Caco-2 (cell line): ENCODE measurements at regions not wholly inside any gene's neighbourhood (a gene's known extent, or its start where the extent isn't known, plus 50 kb on each side); places are given as distances from the start of the nearest gene placed in this dataset.
A peak's percentile ranks its signal among the peaks of the same experiment; 100 is the strongest.

ENCODE experiments used
- BruUV-seq: library from RNA; stranded (reverse); fragments of 400-500 nt; replicated peaks from 2 replicates; lab custom pipeline; 2021; lab: Mats Ljungman, UMichigan
- CTCF ChIA-PET: fragments of 300-600 bp; sonication (Branson Sonifier 250); formaldehyde crosslinking; loops from one replicate; lab custom pipeline; 2022; ENCODE audit warnings: antibody characterized with exemption; lab: Charles Lee
- POLR2A ChIA-PET: fragments of 300-600 bp; sonication (Branson Sonifier 250); formaldehyde crosslinking; loops from one replicate; lab custom pipeline; 2022; ENCODE audit warnings: antibody characterized with exemption; lab: Charles Lee
- DNase-seq, 2 experiments: peaks; one replicate each; pipeline versions ENCODE4 v3.0.0 to v3.0.0-alpha.2; 2020 to 2022
- H3K27me3 ChIP-seq: replicated peaks from 2 replicates; pipeline ENCODE4 v1.6.0; 2011; ENCODE audit warnings: low read length; ENCODE audit not compliant: control insufficient read depth, insufficient read depth
- H3K36me3 ChIP-seq: 2 replicates; pipeline ENCODE4 v1.5.1; 2011; ENCODE audit warnings: low read length; ENCODE audit not compliant: control insufficient read depth, insufficient read depth
- H3K4me1 ChIP-seq: fragments of 250-450 bp; sonication (Bioruptor Pico); 2 replicates; pipeline ENCODE4 v1.5.1; 2020; ENCODE audit warnings: mild to moderate bottlenecking
- H3K4me3 ChIP-seq: 2 replicates; pipeline ENCODE4 v1.5.1; 2011; ENCODE audit warnings: low read depth, mild to moderate bottlenecking, control low read depth, low read length
- H3K9me3 ChIP-seq: fragments of 250-450 bp; sonication (Bioruptor Pico); 2 replicates; pipeline ENCODE4 v1.5.1; 2020; ENCODE audit warnings: mild to moderate bottlenecking, moderate library complexity
- H3K27ac Mint-ChIP-seq: one replicate; pipeline ENCODE4 v1.8.0; 2022; ENCODE audit warnings: mixed read lengths; ENCODE audit not compliant: unreplicated experiment
- H3K27me3 Mint-ChIP-seq: one replicate; pipeline ENCODE4 v1.8.0; 2022; ENCODE audit warnings: mixed read lengths; ENCODE audit not compliant: insufficient read depth, unreplicated experiment
- H3K36me3 Mint-ChIP-seq: one replicate; pipeline ENCODE4 v1.8.0; 2022; ENCODE audit warnings: mild to moderate bottlenecking, mixed read lengths; ENCODE audit not compliant: insufficient read depth, unreplicated experiment
- H3K4me1 Mint-ChIP-seq: one replicate; pipeline ENCODE4 v1.8.0; 2022; ENCODE audit warnings: low read depth, mixed read lengths; ENCODE audit not compliant: unreplicated experiment
- H3K4me3 Mint-ChIP-seq: one replicate; pipeline ENCODE4 v1.8.0; 2022; ENCODE audit warnings: mild to moderate bottlenecking, moderate library complexity, mixed read lengths; ENCODE audit not compliant: unreplicated experiment
- H3K9me3 Mint-ChIP-seq: one replicate; pipeline ENCODE4 v1.8.0; 2022; ENCODE audit warnings: mixed read lengths; ENCODE audit not compliant: unreplicated experiment
- CTCF ChIP-seq, 2 experiments: fragments of 200-600 bp in 1 of 2; IDR thresholded peaks; 1 replicate in 1 of 2; 2 replicates in 1 of 2; pipeline versions ENCODE4 v1.5.1 to v1.8.0; 2011 to 2022; ENCODE audit warnings: antibody characterized with exemption in 1 of 2, control low read depth in 1 of 2, inconsistent platforms in 1 of 2, low read depth in 1 of 2, low read length in 1 of 2, mild to moderate bottlenecking in 1 of 2, moderate library complexity in 1 of 2; ENCODE audit not compliant: insufficient read depth in 1 of 2, severe bottlenecking in 1 of 2, unreplicated experiment in 1 of 2
- intact Hi-C: fragments of 100-400 bp; cut with micrococcal nuclease; formaldehyde crosslinking; loops from one replicate; pipeline ENCODE4 v1.10.0; 2022; ENCODE audit not compliant: unreplicated experiment

DNA sequence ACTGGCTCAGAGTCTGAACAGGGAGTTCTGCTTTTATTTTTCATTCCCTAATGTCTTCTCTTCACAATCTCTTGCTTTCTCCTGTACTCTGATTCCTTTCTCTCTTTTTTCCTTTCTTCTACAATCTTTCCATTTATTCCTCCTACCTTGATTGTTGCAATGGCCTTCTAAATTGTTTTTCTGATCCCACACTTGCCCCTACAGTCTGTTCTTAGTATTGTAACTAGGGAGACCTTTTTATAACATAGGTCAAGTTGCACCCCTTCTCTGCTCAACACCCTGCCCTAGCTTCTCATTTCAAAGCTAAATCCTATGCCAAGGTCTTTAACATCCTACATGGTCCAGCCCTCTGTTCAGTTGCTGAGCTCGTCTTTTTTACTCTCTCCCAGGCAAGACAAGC, 277.9 kb downstream of the GBA3 start:
- Histone ChIP-seq H3K4me1 (peaks cover 20% of the 10 kb centered on the region), H3K4me3 (no peak overlapping the region), H3K9me3 (peaks cover 9% of the 10 kb centered on the region; the same call in 1 of the 2 replicates), H3K36me3 (no peaks in the 10 kb centered on the region), H3K27me3 (no peaks in the 10 kb centered on the region)
- peaks cover 15% of the 10 kb centered on the region for H3K9me3 Mint-ChIP-seq
- no peak for TF ChIP-seq CTCF (IDR thresholded peaks at IDR 0.05; ENCODE audit: insufficient read depth in 1 of 2, low read depth in 1 of 2, low read length in 1 of 2, severe bottlenecking in 1 of 2, unreplicated experiment in 1 of 2)
- no peak overlapping the region for H3K4me3 Mint-ChIP-seq
- BruUV-seq = no TSS peak
- H3K27ac Mint-ChIP-seq = no peak overlapping the region
- H3K36me3 Mint-ChIP-seq = no peaks in the 10 kb centered on the region
- no peaks in the 10 kb centered on the region for H3K27me3 Mint-ChIP-seq
- CTCF ChIA-PET = no interaction called here
- POLR2A ChIA-PET = no interaction called here
- intact Hi-C loops = no loop called here
- peaks cover 15% of the 10 kb centered on the region for H3K4me1 Mint-ChIP-seq
- no peak for DNase-seq

GRCh38 chr4:22969287-22969896, 276.7 kb downstream of the GBA3 start:
- Mint-ChIP-seq H3K4me1 (peaks cover 15% of the 10 kb centered on the region), H3K9me3 (peaks cover 13% of the 10 kb centered on the region), H3K36me3 (no peaks in the 10 kb centered on the region), H3K4me3 (no peak overlapping the region), H3K27ac (no peak overlapping the region), H3K27me3 (no peaks in the 10 kb centered on the region)
- Histone ChIP-seq H3K27me3 (no peaks in the 10 kb centered on the region), H3K4me1 (peaks cover 20% of the 10 kb centered on the region), H3K9me3 (peaks cover 9% of the 10 kb centered on the region; the same call in 1 of the 2 replicates), H3K36me3 (no peaks in the 10 kb centered on the region), H3K4me3 (no peak overlapping the region)
- peak in 1 of 2 experiments; percentile 28 for DNase-seq
- POLR2A ChIA-PET = no interaction called here
- CTCF ChIA-PET = interaction anchor here (1.2 kb wide), 1 partner anchor 13 kb away, joined by 3 read pairs; no protein-coding TSS in a partner anchor
- TF ChIP-seq CTCF (IDR thresholded peaks at IDR 0.05; ENCODE audit: insufficient read depth in 1 of 2, low read depth in 1 of 2, low read length in 1 of 2, severe bottlenecking in 1 of 2, unreplicated experiment in 1 of 2) = no peak
- BruUV-seq = no TSS peak
- intact Hi-C loops = no loop called here

DNA sequence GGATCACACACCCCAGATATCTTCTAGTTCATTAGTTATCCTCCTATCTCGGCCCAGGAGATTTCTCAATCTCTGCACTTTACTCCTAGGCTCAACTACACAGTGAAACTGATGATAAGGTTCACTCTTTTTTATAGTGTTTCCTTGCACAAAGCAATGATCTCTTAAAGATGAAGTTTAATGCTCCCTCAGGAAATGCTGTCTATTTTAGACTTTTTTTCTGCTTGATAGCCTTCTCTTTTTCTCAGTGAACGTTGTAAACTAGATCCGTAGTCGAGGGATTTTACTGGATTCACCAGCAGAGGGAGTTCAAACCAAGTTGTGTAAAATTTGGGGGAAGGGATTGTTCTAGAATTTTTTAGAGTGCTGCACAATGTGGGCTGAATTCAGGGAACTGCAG, 269.6 kb downstream of the GBA3 start:
- BruUV-seq = no TSS peak
- no peaks in the 10 kb centered on the region for H3K4me1 Mint-ChIP-seq
- DNase-seq = peak in 1 of 2 experiments; percentile 21

More for the DNA sequence above, 269.6 kb downstream of the GBA3 start:
- Mint-ChIP-seq H3K9me3 (no peaks in the 10 kb centered on the region), H3K27ac (no peak overlapping the region), H3K27me3 (no peaks in the 10 kb centered on the region), H3K4me3 (no peak overlapping the region), H3K36me3 (no peaks in the 10 kb centered on the region)
- no peaks in the 10 kb centered on the region for H3K27me3 ChIP-seq
- H3K36me3 ChIP-seq = no peaks in the 10 kb centered on the region
- intact Hi-C loops = no loop called here
- ChIA-PET POLR2A (no interaction called here), CTCF (no interaction called here)
- no peak overlapping the region for H3K4me3 ChIP-seq
- H3K9me3 ChIP-seq = no peaks in the 10 kb centered on the region
- H3K4me1 ChIP-seq = no peaks in the 10 kb centered on the region
- TF ChIP-seq CTCF (IDR thresholded peaks at IDR 0.05; ENCODE audit: insufficient read depth in 1 of 2, low read depth in 1 of 2, low read length in 1 of 2, severe bottlenecking in 1 of 2, unreplicated experiment in 1 of 2) = peak; percentile 48
